Activated B cell treated with CpG ODN at 0.5 μM for 24 hours (primary cell): ENCODE measurements at regions not wholly inside any gene's neighbourhood (a gene's known extent, or its start where the extent isn't known, plus 50 kb on each side); places are given as distances from the start of the nearest gene placed in this dataset.

Experiments used
- ATAC-seq: fragments of 200-7000 bp; cut with Tn5 transposase; one replicate; pipeline ENCODE4 v1.10.0; 2021; ENCODE audit warnings: low read depth, mild to moderate bottlenecking, moderate library complexity
- CTCF ChIA-PET: fragments of 350-600 bp; sonication (Branson Sonifier 250); formaldehyde crosslinking; loops from one replicate; lab custom pipeline; 2021; ENCODE audit warnings: antibody characterized with exemption; lab: Charles Lee
- POLR2A ChIA-PET: fragments of 350-600 bp; sonication (Branson Sonifier 250); formaldehyde crosslinking; loops from one replicate; lab custom pipeline; 2021; ENCODE audit warnings: antibody characterized with exemption; lab: Charles Lee
- DNase-seq: peaks from one replicate; pipeline ENCODE4 v3.0.0; 2022
- H3K27ac Mint-ChIP-seq: one replicate; pipeline ENCODE4 v1.8.0; 2020; ENCODE audit warnings: mixed read lengths
- H3K27me3 Mint-ChIP-seq: one replicate; pipeline ENCODE4 v1.8.0; 2021; ENCODE audit warnings: mixed read lengths
- H3K36me3 Mint-ChIP-seq: one replicate; pipeline ENCODE4 v1.8.0; 2021; ENCODE audit warnings: low read depth, mixed read lengths
- H3K4me1 Mint-ChIP-seq: one replicate; pipeline ENCODE4 v1.8.0; 2021; ENCODE audit warnings: mixed read lengths
- H3K4me3 Mint-ChIP-seq: one replicate; pipeline ENCODE4 v1.8.0; 2020; ENCODE audit warnings: mild to moderate bottlenecking, mixed read lengths
- H3K9me3 Mint-ChIP-seq: one replicate; pipeline ENCODE4 v1.8.0; 2020; ENCODE audit warnings: mixed read lengths
- intact Hi-C: fragments of 100-400 bp; cut with micrococcal nuclease; formaldehyde crosslinking; loops from one replicate; pipeline ENCODE4 v1.15.1; 2024
- TF ChIP-seq, protein P1 (sequence below): fragments of 200-600 bp; IDR thresholded peaks from one replicate; pipeline ENCODE4 v1.8.0; 2022; ENCODE audit warnings: antibody characterized with exemption, mild to moderate bottlenecking

- Mint-ChIP-seq H3K27me3 (no peaks in the 10 kb centered on the region), H3K4me1 (peaks cover 13% of the 10 kb centered on the region), H3K9me3 (no peaks in the 10 kb centered on the region), H3K36me3 (no peaks in the 10 kb centered on the region), H3K4me3 (no peak overlapping the region), H3K27ac (no peak overlapping the region)
- intact Hi-C loops: no loop called here
- CTCF ChIA-PET: no interaction called here
- POLR2A ChIA-PET: interaction anchor here (1.0 kb wide), 1 partner anchor 8 kb away, joined by 3 read pairs; no protein-coding TSS in a partner anchor
- TF ChIP-seq, protein P1, sequence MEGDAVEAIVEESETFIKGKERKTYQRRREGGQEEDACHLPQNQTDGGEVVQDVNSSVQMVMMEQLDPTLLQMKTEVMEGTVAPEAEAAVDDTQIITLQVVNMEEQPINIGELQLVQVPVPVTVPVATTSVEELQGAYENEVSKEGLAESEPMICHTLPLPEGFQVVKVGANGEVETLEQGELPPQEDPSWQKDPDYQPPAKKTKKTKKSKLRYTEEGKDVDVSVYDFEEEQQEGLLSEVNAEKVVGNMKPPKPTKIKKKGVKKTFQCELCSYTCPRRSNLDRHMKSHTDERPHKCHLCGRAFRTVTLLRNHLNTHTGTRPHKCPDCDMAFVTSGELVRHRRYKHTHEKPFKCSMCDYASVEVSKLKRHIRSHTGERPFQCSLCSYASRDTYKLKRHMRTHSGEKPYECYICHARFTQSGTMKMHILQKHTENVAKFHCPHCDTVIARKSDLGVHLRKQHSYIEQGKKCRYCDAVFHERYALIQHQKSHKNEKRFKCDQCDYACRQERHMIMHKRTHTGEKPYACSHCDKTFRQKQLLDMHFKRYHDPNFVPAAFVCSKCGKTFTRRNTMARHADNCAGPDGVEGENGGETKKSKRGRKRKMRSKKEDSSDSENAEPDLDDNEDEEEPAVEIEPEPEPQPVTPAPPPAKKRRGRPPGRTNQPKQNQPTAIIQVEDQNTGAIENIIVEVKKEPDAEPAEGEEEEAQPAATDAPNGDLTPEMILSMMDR: no peak
- ATAC-seq (no peak), DNase-seq (no peak)
Measured at GRCh38 chr3:177414093-177414492, 216.8 kb upstream of the TBL1XR1 start.

GRCh38 chr3:177418787-177419186 lies 221.5 kb upstream of the TBL1XR1 start:
- DNase-seq (no peak), ATAC-seq (no peak)
- Mint-ChIP-seq H3K4me1 (peaks cover 5% of the 10 kb centered on the region), H3K36me3 (no peaks in the 10 kb centered on the region), H3K27ac (no peak overlapping the region), H3K27me3 (no peaks in the 10 kb centered on the region), H3K4me3 (no peak overlapping the region), H3K9me3 (no peaks in the 10 kb centered on the region)
- intact Hi-C loops: no loop called here
- ChIA-PET POLR2A (no interaction called here), CTCF (no interaction called here)
- TF ChIP-seq, protein P1: no peak

DNA sequence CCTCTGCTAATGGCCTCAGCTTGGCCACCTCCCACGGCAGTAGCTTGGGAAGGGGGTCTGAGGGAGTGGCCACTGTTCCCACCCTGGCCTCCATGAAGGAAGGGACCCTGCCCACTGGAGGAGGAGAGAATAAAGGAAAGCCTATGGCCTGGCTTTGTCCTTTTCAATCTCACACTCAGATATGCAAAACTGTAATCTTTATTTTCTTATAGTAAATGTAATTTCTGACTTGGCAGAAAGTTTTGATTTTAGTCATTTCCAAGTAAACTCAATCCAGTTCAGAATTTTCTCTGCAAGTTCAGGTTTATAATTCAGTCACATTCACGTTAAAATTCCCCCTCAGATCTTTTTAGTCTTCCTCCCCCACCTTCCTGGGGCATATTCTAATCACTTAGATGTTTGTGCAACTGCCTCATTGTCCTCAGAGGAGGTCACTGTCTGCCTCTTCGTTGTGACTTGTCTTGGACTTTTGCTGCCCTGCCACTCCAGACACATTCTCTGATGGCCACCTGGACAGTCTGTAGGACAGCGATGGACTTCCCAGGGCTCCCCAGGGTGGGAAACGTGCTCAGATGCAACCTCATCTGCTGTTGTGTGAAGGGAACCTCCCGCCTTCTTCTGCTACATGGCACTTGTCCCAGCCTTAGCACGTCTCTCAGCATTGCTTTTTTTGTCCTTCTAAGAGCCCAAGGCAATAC lies 222.8 kb upstream of the TBL1XR1 start:
- no peak for DNase-seq
- ATAC-seq: no peak
- Mint-ChIP-seq H3K27ac (no peak overlapping the region), H3K9me3 (no peaks in the 10 kb centered on the region), H3K36me3 (no peaks in the 10 kb centered on the region), H3K27me3 (no peaks in the 10 kb centered on the region), H3K4me3 (no peak overlapping the region), H3K4me1 (peaks cover 5% of the 10 kb centered on the region)
- TF ChIP-seq, protein P1: no peak
- CTCF ChIA-PET: no interaction called here
- POLR2A ChIA-PET: no interaction called here
- intact Hi-C loops: no loop called here

DNA sequence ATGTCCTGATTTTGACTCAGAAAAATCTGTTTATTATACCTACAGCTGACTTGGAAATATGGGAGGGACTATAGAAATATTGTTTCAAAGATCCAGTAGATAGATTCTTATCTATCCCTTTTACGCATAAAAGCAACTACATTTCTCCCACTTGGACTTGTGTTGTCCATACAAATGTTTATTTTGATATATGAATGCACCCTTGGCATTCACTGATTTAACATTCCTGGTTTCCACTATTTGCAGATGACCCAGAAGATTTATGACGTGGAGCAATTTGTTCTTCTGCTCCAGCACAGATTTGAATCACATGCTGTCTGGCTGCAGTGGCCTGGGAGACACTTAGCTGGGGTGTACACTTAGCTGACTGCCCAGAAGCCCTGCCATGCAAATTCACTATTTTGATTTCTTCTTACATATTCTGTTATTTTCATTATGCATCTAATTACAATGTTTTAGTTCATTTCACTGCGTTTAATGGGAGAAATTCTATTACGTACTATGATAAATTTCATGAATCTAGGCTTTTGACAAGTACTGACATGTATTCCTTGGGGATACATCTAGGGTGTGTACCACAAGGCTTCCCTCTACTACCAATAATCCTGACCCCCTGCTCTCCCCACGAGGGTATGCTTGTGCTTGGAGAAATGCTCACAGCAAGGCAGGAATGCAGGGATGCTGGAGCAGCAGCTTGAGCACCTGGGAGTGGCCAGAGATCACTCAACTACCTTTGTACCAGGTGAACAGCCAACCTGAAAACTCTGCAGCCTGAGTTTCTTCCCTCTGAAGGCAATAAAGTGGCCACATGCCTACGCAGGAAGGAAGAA lies 223.6 kb upstream of the TBL1XR1 start:
- ATAC-seq (no peak), DNase-seq (no peak)
- ChIA-PET POLR2A (interaction anchor here (0.5 kb wide), 1 partner anchor 96 kb away, joined by 5 read pairs; no protein-coding TSS in a partner anchor), CTCF (no interaction called here)
- intact Hi-C loops: no loop called here
- Mint-ChIP-seq H3K9me3 (no peaks in the 10 kb centered on the region), H3K4me3 (no peak overlapping the region), H3K4me1 (peaks cover 5% of the 10 kb centered on the region), H3K27ac (no peak overlapping the region), H3K36me3 (no peaks in the 10 kb centered on the region), H3K27me3 (no peaks in the 10 kb centered on the region)
- TF ChIP-seq, protein P1: no peak

- CTCF ChIA-PET: no interaction called here
Measured at GRCh38 chr3:177421481-177421785, 224.2 kb upstream of the TBL1XR1 start.

More at GRCh38 chr3:177421481-177421785, 224.2 kb upstream of the TBL1XR1 start:
- Mint-ChIP-seq H3K9me3 (no peaks in the 10 kb centered on the region), H3K36me3 (no peaks in the 10 kb centered on the region), H3K27me3 (no peaks in the 10 kb centered on the region), H3K4me3 (no peak overlapping the region), H3K27ac (no peak overlapping the region), H3K4me1 (peaks cover 6% of the 10 kb centered on the region)
- TF ChIP-seq, protein P1: no peak
- intact Hi-C loops: no loop called here
- no peak for ATAC-seq
- POLR2A ChIA-PET: interaction anchor here (0.5 kb wide), 1 partner anchor 96 kb away, joined by 5 read pairs; no protein-coding TSS in a partner anchor
- no peak for DNase-seq
